ENCODE measurements at regions not wholly inside any gene's neighbourhood (a gene's known extent, or its start where the extent isn't known, plus 50 kb on each side); places are given as distances from the start of the nearest gene placed in this dataset.

DNA sequence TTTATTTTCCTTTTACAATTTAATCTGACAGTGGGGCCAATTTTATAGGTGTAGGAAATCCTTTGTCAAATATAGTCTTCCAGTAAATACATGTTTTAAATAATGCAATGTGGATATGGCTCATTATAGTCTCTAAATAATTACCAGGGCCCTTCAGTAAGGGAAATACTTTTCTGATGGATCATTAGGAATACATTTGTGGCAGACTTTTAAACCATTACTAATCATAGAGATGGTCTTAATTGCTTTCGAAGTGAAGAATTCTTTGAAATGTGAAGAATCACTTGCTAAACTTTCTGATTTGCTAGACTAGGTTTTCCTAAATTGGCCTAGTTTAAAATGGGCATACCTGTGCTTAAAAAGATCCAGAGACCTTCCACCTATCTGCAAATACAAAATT, 105.6 kb upstream of the ELL2 start:
- no peak for TF ChIP-seq POLR2A (IDR thresholded peaks at IDR 0.05)
- TF ChIP-seq, protein P1, sequence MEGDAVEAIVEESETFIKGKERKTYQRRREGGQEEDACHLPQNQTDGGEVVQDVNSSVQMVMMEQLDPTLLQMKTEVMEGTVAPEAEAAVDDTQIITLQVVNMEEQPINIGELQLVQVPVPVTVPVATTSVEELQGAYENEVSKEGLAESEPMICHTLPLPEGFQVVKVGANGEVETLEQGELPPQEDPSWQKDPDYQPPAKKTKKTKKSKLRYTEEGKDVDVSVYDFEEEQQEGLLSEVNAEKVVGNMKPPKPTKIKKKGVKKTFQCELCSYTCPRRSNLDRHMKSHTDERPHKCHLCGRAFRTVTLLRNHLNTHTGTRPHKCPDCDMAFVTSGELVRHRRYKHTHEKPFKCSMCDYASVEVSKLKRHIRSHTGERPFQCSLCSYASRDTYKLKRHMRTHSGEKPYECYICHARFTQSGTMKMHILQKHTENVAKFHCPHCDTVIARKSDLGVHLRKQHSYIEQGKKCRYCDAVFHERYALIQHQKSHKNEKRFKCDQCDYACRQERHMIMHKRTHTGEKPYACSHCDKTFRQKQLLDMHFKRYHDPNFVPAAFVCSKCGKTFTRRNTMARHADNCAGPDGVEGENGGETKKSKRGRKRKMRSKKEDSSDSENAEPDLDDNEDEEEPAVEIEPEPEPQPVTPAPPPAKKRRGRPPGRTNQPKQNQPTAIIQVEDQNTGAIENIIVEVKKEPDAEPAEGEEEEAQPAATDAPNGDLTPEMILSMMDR (IDR thresholded peaks at IDR 0.05): no peak
- Histone ChIP-seq H3K9me3 (no peaks in the 10 kb centered on the region), H3K27ac (no peak overlapping the region), H3K4me1 (peaks cover 8% of the 10 kb centered on the region in 2 donors), H3K36me3 (no peaks in the 10 kb centered on the region), H3K4me3 (replicated peaks in 1 of 3) (no peak overlapping the region), H3K27me3 (no peaks in the 10 kb centered on the region)
- WGBS, 2 donors: 88 to 96% methylated on average over 1 of the region's 1 CpG
- intact Hi-C loops (cut with DNase I): no loop called here
- DNase-seq: no peak

DNA sequence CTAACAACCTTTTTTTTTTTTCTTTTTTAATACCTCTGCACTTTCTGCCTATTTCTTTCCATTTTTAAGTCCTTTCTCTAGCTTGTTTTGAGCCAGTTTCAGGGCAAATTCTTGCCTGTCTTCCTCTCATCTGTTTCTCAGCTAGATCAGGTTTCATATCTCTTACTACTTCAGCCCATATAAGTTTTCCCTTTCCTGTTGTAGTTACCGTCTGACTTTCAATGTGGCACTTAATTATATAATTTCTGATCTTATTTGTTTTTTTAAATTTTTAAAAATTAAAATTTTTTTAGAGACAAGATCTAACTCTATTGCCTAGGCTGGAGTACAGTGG, 104.7 kb upstream of the ELL2 start:
- no peak overlapping the region for H3K27ac ChIP-seq
- H3K27me3 ChIP-seq: no peaks in the 10 kb centered on the region
- H3K9me3 ChIP-seq: no peaks in the 10 kb centered on the region
- intact Hi-C loops (cut with DNase I): no loop called here
- no peak overlapping the region for H3K4me3 ChIP-seq (replicated peaks in 1 of 3)
- 75 to 92% methylated on average over 1 of the region's 1 CpG for WGBS, 2 donors
- H3K36me3 ChIP-seq: no peaks in the 10 kb centered on the region
- no peak for DNase-seq
- TF ChIP-seq, protein P1 (IDR thresholded peaks at IDR 0.05): no peak
- peaks cover 3 to 8% of the 10 kb centered on the region in 2 donors for H3K4me1 ChIP-seq

GRCh38 chr5:96065685-96066385, 104.2 kb upstream of the ELL2 start:
- intact Hi-C loops (cut with DNase I): no loop called here
- Histone ChIP-seq H3K4me1 (peaks cover 3 to 8% of the 10 kb centered on the region in 2 donors), H3K9me3 (no peaks in the 10 kb centered on the region), H3K27me3 (no peaks in the 10 kb centered on the region), H3K36me3 (no peaks in the 10 kb centered on the region), H3K4me3 (replicated peaks in 1 of 3) (no peak overlapping the region), H3K27ac (no peak overlapping the region)
- no peak for DNase-seq
- TF ChIP-seq, protein P1 (IDR thresholded peaks at IDR 0.05): no peak
- TF ChIP-seq POLR2A (IDR thresholded peaks at IDR 0.05): no peak

DNA sequence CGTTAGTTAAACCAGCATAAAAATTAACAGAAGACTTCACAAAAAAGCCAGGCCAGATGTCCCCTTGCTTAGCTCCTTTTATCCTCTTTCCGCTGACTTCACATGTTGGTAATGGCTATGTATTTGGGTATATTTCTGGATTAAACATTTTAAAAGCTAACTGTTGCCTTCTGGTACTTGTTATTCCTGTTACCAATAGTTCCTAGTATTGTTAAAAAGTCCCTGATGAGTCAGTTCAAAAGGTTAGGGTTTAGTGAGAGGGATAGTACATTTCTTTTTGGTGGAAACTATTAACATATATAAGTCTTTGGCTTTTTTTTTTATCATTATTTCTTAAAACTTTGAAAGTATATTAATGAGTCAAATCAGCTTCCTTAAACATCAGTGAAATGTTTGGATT, 103.2 kb upstream of the ELL2 start:
- Histone ChIP-seq H3K4me1 (peaks cover 3 to 8% of the 10 kb centered on the region in 2 donors), H3K27me3 (no peaks in the 10 kb centered on the region), H3K4me3 (replicated peaks in 1 of 3) (no peak overlapping the region), H3K36me3 (no peaks in the 10 kb centered on the region), H3K27ac (no peak overlapping the region), H3K9me3 (no peaks in the 10 kb centered on the region)
- 95 to 98% methylated on average over 2 of the region's 2 CpGs for WGBS, 2 donors
- intact Hi-C loops (cut with DNase I): no loop called here
- TF ChIP-seq POLR2A (IDR thresholded peaks at IDR 0.05): no peak
- TF ChIP-seq, protein P1 (IDR thresholded peaks at IDR 0.05): no peak
- DNase-seq: no peak

DNA sequence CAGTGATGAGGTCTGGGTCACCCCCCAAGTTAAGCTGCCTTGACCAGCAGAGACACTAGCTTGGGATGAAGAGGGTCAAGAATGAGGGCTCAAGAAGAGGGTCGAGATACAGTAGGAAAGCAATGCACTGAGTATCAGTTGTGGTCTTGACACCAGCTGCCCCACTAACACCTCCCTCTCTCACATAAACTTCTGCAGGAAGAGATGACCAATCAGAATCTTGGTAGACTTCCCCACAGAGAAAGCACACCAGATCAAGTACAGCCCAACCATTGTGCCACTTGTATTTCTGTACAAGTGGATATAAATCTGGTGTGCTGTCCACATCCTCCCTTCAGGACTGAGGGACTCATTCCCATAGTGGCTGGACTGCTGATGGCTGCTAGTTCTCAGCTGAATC, 101.2 kb upstream of the ELL2 start:
- H3K4me1 ChIP-seq: peaks cover 3 to 8% of the 10 kb centered on the region in 2 donors
- intact Hi-C loops (cut with DNase I): no loop called here

More for the DNA sequence above, 101.2 kb upstream of the ELL2 start:
- H3K27me3 ChIP-seq: no peaks in the 10 kb centered on the region
- H3K9me3 ChIP-seq: no peaks in the 10 kb centered on the region
- TF ChIP-seq, protein P1 (IDR thresholded peaks at IDR 0.05): no peak
- no peak for TF ChIP-seq POLR2A (IDR thresholded peaks at IDR 0.05)
- H3K27ac ChIP-seq: no peak overlapping the region
- no peaks in the 10 kb centered on the region for H3K36me3 ChIP-seq
- 94 to 100% methylated on average over 1 of the region's 1 CpG for WGBS, 2 donors
- H3K4me3 ChIP-seq (replicated peaks in 1 of 3): no peak overlapping the region
- no peak for DNase-seq
